Upper lobe of right lung (tissue), 1 donor: ENCODE measurements at regions not wholly inside any gene's neighbourhood (a gene's known extent, or its start where the extent isn't known, plus 50 kb on each side); places are given as distances from the start of the nearest gene placed in this dataset.

Source experiments
- ATAC-seq: fragments of 200-7000 bp; cut with Tn5 transposase; one replicate; pipeline ENCODE4 v1.9.1; 2020; ENCODE audit warnings: mild to moderate bottlenecking, moderate library complexity
- DNase-seq: peaks from one replicate; pipeline ENCODE4 v3.0.0-alpha.2; 2020
- H3K27ac ChIP-seq: fragments of 200-600 bp; one replicate; pipeline ENCODE4 v1.8.0; 2022
- H3K27me3 ChIP-seq: fragments of 200-600 bp; one replicate; pipeline ENCODE4 v1.8.0; 2022; ENCODE audit warnings: mild to moderate bottlenecking
- H3K36me3 ChIP-seq: fragments of 200-600 bp; one replicate; pipeline ENCODE4 v1.8.0; 2022
- H3K4me1 ChIP-seq: fragments of 200-600 bp; one replicate; pipeline ENCODE4 v1.8.0; 2022
- H3K4me3 ChIP-seq: fragments of 200-600 bp; one replicate; pipeline ENCODE4 v1.8.0; 2022; ENCODE audit warnings: mild to moderate bottlenecking
- H3K9me3 ChIP-seq: fragments of 200-600 bp; one replicate; pipeline ENCODE4 v1.8.0; 2022
- CTCF ChIP-seq: fragments of 200-600 bp; IDR thresholded peaks from one replicate; pipeline ENCODE4 v1.8.0; 2022; ENCODE audit warnings: antibody characterized with exemption
- intact Hi-C: fragments of 100-400 bp; cut with DNase I; formaldehyde crosslinking; loops from one replicate; pipeline ENCODE4 v1.11.0; 2022
- donor health status: DM: no; HTN: yes; CAD: no; lungs with severe emphysema.

GRCh38 chr20:40511478-40511877 lies 177.6 kb downstream of the MAFB start:
- no peaks in the 10 kb centered on the region for H3K36me3 ChIP-seq
- intact Hi-C loops = no loop called here
- H3K27ac ChIP-seq = no peak overlapping the region
- no peak overlapping the region for H3K4me3 ChIP-seq
- peaks cover 6% of the 10 kb centered on the region for H3K4me1 ChIP-seq
- DNase-seq (no peak), ATAC-seq (no peak)
- H3K9me3 ChIP-seq = no peaks in the 10 kb centered on the region
- H3K27me3 ChIP-seq = no peaks in the 10 kb centered on the region
- TF ChIP-seq CTCF = no peak

- no peak for TF ChIP-seq CTCF
- Histone ChIP-seq H3K4me3 (no peak overlapping the region), H3K36me3 (no peaks in the 10 kb centered on the region), H3K4me1 (peaks cover 6% of the 10 kb centered on the region), H3K27ac (no peak overlapping the region), H3K27me3 (no peaks in the 10 kb centered on the region), H3K9me3 (no peaks in the 10 kb centered on the region)
- DNase-seq (no peak), ATAC-seq (no peak)
- intact Hi-C loops = no loop called here
These were observed 178.4 kb downstream of the MAFB start for GRCh38 chr20:40510622-40511021.

DNA sequence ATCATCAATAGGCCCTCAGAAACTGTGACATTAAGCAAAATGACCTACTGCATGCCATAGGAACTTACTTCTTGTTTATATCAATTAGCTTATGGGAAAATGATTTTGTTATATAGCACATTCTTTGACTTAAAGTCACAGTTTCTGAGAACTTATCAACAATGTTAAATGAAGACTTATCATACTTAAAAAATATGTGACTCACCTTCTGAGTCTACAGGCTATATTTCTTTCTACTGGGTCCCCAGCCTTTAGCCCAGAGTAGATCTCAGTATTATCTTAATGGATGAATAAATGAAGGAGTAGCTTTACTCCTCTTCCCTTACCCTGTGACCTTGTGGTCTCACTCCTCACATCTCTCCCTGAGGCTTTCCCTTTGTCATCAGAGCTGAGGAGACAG lies 180.2 kb downstream of the MAFB start:
- no peaks in the 10 kb centered on the region for H3K36me3 ChIP-seq
- TF ChIP-seq CTCF = no peak
- H3K27me3 ChIP-seq = no peaks in the 10 kb centered on the region
- no peaks in the 10 kb centered on the region for H3K9me3 ChIP-seq
- H3K4me1 ChIP-seq = peaks cover 6% of the 10 kb centered on the region
- ATAC-seq (no peak), DNase-seq (no peak)
- no peak overlapping the region for H3K4me3 ChIP-seq
- H3K27ac ChIP-seq = no peak overlapping the region
- intact Hi-C loops = no loop called here

- TF ChIP-seq CTCF = no peak
- intact Hi-C loops = no loop called here
- DNase-seq (peak; percentile 96), ATAC-seq (peak; percentile 96)
- no peaks in the 10 kb centered on the region for H3K27me3 ChIP-seq
- peaks cover 6% of the 10 kb centered on the region for H3K4me1 ChIP-seq
- no peak overlapping the region for H3K27ac ChIP-seq
- H3K36me3 ChIP-seq = no peaks in the 10 kb centered on the region
- no peaks in the 10 kb centered on the region for H3K9me3 ChIP-seq
- H3K4me3 ChIP-seq = no peak overlapping the region
These were observed 182.5 kb downstream of the MAFB start for GRCh38 chr20:40506537-40506939.

DNA sequence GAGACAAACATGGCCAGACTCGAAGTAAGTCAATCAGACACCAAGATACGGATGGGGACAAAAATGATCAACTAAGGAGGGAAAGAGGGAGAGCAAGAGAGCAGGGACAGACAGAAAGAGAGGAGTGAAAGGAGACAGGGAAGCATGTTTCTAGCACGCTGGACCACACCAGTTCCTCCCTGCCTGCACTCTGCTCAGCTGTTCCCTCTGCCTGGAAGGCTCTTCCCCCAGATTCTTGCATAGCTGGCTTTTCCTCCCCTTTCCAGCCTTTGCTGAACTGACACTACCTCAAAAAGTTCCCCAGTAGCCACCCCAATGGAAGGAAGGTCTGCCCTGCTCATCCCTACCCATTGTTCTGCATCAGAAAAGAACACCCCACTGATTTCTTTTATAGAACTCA lies 185.9 kb downstream of the MAFB start:
- TF ChIP-seq CTCF = no peak
- no peak overlapping the region for H3K27ac ChIP-seq
- no peaks in the 10 kb centered on the region for H3K9me3 ChIP-seq
- H3K4me3 ChIP-seq = no peak overlapping the region
- H3K27me3 ChIP-seq = no peaks in the 10 kb centered on the region
- H3K4me1 ChIP-seq = peaks cover 6% of the 10 kb centered on the region
- intact Hi-C loops = no loop called here
- H3K36me3 ChIP-seq = no peaks in the 10 kb centered on the region
- DNase-seq (no peak), ATAC-seq (no peak)

DNA sequence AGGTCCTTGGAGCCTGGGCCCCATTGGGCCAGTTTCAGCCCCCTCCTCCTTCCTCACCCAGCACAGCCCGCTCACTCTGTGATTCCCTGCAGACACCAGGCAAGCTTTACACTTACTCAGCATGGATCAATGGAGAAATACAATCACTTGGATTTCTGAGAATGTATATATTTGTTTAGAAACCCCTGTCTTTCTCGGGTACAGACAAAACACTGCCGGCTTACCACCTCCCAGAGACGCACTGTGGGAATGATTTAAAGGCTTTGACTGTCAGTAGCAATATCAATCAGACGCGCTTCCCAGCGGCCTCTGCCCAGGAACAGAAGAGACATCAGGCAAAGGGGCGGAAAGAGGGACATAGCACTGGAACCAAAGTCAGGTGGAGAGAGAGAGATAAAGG lies 186.5 kb downstream of the MAFB start:
- H3K27me3 ChIP-seq = no peaks in the 10 kb centered on the region
- no peak for ATAC-seq
- no peaks in the 10 kb centered on the region for H3K36me3 ChIP-seq

More for the DNA sequence above, 186.5 kb downstream of the MAFB start:
- DNase-seq = no peak
- no peak for TF ChIP-seq CTCF
- intact Hi-C loops = no loop called here
- H3K9me3 ChIP-seq = no peaks in the 10 kb centered on the region
- H3K27ac ChIP-seq = no peak overlapping the region
- peaks cover 6% of the 10 kb centered on the region for H3K4me1 ChIP-seq
- H3K4me3 ChIP-seq = no peak overlapping the region
